ENCODE measurements at regions not wholly inside any gene's neighbourhood (a gene's known extent, or its start where the extent isn't known, plus 50 kb on each side); places are given as distances from the start of the nearest gene placed in this dataset.
A peak's percentile ranks its signal among the peaks of the same experiment; 100 is the strongest.
"Not testable (repeated sequence)": the region's sequence is repeated elsewhere in the genome, so short reads cannot be mapped to it uniquely, and the experiment has no call there.

DNA sequence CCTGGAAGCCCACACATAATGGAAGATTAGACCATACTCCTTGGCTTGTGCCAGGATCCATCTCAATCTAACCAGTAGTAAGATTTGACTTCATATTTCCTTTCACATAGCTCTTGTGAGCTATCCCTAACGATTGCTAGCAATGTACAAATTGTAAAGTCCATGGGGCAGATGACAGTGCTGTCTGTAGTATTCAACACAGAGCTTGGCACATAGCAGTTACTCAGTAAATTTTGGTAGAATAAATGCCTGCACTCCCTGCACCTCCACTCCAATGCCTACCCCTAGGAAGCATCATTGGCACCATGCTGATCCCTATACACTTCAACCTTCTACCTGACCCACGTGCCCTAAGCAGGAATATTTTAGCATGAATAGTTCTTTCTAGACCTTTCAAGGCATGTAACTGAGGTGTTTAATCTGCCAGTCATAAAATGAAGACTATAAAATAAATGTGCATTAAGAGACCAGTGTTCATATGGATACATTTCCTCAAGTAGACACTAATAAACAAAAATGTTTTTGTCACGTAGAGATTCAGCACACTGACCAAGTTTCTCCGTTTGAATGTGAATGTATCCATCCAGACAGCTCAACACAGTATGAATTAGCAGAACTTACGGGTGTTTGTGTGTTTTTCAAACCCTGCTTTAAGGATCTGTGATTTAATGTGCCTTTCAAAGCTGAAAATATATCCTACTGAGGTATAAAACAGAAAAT, 98.8 kb downstream of the BMP4 start:
- DNase-seq (ENCODE audit: low spot score), result no peak

DNA sequence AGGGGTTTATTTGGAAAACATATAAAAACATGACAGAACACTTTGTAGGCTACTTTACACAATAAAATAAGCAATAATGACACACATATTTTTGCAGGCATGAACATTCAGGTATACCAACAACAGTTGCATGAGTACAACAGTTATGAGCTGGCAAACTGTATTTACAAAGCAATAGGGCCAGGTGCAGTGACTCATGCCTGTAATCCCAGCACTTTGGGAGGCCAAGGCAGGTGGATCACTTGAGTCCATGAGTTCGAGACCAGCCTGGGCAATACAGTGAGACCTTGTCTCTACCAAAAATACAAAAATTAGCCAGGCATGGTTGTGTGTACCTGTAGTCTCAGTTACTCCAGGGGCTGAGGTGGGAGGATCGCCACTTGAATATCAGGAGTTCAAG, 101.1 kb downstream of the BMP4 start:
- DNase-seq (ENCODE audit: low spot score), result no peak

DNA sequence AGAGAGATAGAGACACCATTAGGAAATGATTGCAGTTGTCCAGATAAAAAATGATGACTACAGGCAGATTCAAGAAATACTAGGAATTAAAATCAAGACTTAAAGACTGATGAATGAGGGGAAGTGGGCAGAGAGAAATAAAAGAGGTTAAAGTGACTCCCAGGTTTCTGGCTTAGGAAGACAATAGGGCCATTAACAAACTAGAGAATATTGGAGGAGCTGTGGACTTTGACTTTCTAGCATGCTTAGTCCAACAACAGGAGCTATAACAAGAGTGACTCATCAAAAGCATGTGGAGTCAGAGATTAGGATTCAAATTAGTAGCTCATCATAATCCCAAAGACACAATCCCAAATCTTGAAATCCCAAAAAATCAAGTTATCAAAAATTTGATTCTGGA, 101.5 kb downstream of the BMP4 start:
- DNase-seq (ENCODE audit: low spot score), result no peak

DNA sequence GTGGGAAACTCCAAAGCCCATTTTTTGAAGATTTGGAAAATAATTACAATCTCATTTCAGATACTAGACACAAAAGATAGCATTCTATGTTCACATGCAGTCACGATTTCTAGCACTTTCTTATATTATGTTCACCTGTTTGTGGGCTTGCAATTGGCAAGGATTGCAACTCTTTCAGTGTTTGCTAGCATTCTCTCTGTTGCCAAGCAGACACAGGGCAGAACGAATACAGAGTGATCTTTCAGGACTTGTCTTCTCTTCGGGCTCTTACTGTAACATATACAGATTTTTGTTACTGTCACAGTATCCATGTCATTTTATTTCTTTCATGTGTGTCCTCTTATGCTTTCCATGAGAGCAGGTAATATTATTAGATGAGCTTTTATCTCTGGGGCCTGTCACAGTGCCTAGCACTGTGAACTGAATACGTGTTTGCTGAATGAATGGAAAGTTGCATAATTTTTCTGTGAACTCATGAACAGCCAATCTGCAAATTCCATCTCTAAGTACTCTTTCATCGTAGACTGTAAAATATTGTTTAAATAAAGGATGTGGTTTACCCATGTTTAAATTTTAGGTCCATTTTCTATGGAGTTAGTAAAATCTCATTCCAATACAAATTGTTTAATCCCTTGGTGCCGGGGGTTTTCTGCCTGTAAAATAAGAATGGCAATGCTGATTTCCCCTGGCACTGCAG, 105.1 kb downstream of the BMP4 start:
- DNase-seq (ENCODE audit: low spot score), result no peak

DNA sequence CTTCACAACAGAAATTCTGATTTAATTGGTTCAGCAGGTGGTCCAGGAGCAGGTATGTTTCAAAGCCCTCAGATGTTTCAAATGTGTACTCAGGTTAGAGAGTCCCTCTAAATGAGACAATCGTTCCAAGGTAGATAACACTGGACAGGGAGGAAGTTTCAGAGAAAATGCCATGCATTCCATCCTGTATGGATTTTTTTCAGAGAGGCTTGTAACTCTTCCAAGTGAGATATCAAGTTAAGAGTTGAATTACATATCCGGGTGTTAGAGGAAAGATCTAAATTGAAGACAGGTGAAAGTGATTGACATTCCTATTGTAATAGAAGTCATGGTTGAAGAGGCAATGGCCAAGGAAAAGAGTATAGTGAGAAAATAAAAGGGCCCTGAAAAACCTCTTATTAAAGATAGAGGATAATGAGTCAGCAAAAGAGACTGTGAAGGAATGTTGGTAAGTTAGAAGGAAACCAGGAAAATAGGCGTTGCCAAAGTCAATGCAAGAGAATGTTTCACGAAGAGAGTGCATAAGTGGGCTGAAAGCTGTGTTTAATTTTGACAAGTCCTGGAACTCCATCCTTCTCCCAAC, 105.8 kb downstream of the BMP4 start:
- DNase-seq (ENCODE audit: low spot score), result peak; percentile 38

DNA sequence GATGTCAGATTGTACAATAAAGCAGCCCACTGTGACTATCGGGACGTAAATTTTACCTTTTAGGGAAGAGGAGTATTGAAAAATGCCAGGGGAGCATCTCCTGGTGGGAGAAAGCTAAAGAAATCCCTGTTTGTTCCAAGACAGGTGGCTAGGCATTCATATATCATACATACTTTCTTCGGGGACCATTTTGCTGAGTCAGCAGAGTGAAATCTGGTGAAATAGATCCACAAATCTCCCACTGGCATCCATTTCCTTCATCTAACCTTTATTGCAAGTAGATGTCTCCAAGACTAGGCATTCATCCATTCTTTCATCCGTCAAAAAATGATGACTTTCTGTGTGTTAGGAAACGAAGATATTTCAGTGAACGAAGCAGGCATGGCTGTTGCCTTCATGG, 107.1 kb downstream of the BMP4 start:
- DNase-seq (ENCODE audit: low spot score), result no peak

DNA sequence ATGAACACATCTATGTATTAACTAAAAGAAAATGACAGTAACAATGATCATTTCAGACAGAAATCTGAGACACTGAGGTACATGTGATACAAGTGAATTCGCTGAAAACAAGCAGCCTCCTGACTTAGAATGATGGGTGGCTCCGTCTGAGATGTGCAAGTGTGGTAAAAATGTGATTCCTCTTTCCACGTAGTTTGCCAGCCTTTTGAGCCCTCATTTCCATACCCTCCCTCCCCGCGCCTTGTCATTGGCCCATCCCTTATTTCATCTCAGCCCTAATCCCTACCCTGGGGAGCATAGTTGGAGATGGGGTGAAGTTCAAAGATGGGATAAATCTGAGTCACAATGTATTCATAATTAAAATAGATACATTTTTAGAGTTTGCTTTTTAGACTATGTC, 107.8 kb downstream of the BMP4 start:
- DNase-seq (ENCODE audit: low spot score), result no peak

DNA sequence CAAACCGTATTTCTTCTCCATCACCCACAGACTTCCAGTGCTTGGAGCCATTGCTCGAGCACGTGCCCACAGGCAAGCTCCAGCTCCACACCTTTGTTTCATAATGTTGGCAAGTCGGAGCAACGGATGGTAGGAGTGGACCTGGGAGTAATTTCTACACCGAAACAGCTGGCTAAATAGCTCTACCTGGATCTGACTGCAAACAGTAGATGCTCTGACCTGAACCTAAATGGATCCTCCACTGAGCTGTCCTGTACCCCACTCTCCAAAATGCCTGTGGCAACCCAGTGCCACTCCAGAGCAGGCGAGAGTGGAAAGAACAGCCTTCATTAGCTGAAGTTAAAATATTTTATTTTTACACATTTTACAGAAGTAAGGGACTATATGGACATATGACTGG, 108.7 kb downstream of the BMP4 start:
- DNase-seq (ENCODE audit: low spot score), result no peak

DNA sequence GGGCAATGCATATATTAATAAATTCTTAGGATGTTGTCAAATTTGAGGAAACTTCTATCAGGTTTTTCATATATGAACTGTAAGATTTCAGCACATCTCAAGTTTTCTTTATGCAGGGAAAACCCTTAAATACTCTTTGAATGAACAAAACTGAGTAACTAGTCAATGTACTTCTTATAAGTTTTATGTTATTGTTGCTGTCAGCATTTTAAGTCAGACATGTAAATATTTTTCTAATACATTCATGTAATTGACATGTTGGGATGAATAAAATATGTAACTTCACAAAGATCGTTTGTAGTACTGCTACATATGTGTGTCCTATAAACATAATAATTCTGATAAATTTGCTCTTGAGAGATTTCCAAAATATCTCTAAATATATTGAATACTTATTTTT, 109.6 kb downstream of the BMP4 start:
- no peak for DNase-seq (ENCODE audit: low spot score)

DNA sequence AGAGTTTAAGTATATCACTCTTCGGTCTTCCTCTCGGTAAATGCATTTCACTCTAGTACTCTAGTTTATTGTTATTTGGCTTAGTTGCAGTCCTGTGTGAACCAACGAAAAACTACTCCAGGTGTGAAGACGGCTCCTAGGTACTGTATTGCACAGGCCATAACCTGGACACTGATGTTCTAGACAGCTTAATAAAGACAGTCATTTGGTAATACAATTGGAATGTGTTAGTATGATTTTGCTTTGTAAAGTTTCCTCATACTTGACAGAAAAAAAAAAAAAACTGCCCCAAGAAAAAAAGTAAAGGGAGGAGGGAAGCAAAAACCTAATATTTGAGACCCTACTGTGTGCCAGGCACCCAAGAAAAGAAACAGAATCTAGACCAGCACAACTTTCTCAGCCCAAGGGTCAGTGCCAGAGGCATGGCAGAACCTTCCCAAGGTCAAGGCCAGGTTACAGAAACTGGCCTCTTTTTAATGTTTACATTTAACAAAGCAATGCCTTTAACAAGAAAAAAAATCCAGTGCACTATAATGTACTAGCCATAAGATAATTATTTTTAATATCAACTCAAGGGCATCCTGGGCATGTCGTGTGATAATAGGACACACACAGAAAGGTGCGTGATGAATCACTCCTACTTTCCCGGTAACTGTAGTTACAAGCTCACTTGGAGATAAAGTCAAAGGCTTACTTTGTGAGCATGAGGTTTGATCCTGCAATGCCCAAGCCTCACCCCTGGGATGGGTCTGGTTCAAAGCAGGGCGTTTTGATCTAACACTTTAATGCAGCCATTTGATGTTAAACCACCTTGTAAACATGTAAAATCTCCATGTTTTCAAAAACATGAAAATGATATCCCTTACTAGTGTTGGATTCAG, 110.6 kb downstream of the BMP4 start:
- no peak for DNase-seq (ENCODE audit: low spot score)

DNA sequence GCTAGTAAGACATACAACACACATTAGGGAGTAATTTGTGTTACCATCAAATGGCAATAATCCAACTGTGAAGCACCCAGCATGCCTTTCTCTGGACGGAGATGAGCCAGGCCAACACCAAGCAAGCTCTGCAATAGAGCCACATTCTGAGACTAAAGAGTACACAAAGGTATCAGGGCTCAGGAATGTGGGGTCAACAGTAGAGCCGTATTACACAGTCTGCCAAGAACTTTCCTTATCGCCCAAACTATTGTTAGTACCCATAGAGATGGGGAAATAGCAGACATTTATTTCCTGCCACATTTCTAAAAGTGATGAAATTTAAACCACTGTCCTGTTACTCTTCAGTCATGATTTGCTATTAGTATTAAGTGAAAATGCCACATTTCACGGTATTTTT, 113.7 kb downstream of the BMP4 start:
- DNase-seq (ENCODE audit: low spot score), result no peak

DNA sequence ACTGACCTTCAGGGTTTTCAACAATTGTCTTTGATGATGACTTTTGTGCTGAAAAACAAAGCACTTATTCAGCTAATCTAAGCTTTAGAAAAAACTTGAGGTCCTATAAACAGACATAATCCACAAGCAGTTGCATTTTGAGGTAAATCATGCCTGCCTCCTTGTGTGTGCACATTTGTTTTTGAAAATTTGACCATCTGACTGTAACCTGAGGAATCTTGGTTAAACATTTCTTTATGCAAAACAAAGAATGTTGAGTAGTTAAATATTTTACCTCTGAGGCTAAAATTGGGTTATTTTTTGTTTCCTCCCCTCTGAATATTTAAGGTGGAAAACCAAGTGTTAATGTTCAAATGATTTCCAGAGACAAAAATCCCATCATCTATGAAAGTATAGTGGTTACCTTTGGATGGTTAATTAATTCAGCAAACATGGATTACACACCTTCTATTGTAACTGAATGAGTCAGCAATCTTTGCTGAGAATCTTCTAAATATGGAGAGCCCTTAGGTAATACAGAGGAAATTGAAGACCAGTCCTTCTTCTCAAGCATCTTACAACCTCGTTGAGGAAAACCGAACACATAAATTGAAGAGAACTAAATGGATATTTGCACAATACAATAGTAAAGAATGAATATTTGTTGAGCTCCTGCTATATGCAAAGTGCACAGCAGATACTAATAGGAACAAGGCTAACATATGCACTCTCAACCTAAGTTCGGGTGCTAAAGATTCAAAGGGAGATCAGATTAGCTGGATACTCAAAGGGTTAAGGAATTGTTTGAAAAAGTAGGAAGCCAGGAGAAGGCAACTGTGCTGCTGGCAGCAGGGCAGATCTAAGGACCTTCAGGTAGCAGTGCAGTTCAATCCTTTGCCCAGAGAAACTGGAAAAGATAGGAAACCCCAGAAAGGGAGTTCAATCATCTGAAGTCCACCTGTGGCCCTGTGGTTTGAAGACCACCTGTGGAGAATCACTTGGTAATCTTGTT, 115.2 kb downstream of the BMP4 start:
- DNase-seq (ENCODE audit: low spot score), result no peak

DNA sequence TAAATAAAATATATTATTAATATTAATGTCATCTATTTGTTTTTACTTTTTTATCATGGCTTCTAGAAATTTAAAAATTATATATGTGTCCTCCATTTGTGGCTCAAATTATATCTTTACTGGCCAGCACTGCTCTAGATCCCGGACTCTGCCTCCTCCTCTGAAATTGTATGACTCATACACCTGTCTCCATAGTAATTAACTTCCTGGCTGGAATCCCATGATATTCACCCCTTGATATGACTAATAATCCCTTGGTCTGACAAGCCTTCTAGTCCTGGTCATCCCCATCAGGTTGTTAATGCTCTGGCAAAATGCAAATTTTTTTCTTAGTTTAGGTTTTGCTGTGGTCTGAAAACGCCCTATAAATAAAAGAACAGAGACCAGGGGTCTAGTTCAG, 116.2 kb downstream of the BMP4 start:
- DNase-seq (ENCODE audit: low spot score), result no peak

DNA sequence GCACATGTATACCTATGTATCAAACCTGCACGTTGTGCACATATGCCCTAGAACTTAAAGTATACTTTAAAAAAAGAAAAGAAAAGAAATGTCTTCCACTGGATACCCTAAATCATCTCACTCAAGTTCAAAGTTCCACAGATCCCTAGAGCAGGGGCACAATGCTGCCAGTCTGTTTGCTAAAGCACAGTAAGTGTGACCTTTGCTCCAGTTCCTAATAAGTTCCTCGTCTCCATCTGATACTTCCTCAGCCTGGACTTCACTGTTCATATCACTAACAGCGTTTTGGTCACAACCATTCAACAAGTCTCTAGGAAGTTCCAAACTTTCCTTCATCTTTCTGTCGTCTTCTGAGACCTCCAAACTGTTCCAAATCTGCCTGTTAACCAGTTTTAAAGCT, 118.3 kb downstream of the BMP4 start:
- DNase-seq (ENCODE audit: low spot score), result no peak

DNA sequence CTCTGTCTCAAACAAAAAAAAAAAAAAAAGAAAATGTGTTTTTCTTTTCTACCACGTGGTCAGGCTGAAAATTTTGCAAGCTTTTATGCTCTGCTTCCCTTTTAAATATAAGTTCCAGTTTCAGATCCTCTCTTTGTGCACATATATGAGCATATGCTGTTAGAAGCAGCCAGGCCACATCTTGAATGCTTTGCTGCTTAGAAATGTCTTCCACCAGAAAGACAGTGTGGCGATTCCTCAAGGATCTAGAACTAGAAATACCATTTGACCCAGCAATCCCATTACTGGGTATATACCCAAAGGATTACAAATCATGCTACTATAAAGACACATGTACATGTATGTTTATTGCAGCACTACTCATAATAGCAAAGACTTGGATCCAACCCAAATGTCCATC, 119.0 kb downstream of the BMP4 start:
- DNase-seq (ENCODE audit: low spot score), result not testable (repeated sequence)

DNA sequence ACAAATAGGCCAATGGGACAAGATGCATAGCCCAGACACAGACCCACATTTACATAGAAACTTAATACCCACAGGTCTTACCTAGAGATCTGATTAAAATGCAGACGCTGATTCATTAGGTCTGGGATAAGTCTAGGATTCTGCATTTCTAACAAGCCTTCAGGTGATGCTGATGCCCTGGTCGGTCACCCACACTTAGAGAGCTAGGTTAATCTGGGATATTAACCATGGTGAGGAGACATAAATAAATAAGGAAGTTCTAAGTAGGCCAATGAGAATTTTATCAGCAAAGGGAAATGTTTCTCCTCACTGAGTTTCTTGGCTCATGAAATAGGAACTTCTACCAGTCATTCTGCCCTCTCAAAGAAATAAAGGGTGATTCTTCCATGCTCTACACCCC, 120.1 kb downstream of the BMP4 start:
- DNase-seq (ENCODE audit: low spot score), result no peak

DNA sequence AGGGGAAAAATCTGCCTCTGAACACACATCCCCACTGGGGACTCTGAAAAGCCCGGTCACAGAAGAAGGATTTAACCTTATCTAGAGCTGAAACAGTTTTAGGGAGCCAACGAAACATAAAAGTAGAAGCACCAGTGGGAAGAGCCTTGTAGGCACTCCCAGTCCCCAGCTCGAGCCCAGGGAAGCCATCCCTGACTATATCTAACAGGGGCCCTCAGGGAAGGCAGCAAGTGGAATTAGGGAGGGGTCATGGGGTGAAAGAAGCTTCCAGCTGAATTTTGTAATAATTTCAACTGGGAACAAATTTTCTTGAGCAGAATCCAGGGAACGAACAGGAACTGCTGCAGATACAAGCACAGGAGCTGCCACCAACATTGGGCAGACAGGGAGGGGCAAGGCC, 127.8 kb downstream of the BMP4 start:
- no peak for DNase-seq (ENCODE audit: low spot score)

DNA sequence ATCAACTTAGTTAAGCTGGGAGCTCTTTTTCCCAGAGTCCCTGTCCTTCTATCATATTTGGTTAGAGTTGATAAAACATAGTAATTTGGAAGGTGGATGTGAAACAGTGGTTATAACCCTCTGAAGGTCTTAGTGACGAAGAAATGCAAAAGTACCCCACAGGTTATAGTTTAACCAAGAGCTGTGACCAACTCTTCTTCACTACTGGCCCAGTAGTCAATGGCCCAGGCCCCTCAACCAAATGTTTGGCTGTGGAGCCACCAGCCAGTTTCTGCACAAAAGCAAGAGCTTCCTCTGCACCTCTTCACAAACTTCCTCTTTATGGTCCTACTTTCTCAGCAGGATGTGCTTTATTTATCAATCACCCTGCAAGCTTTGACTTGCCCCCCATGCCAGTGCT, 132.6 kb downstream of the BMP4 start:
- DNase-seq (ENCODE audit: low spot score), result no peak

DNA sequence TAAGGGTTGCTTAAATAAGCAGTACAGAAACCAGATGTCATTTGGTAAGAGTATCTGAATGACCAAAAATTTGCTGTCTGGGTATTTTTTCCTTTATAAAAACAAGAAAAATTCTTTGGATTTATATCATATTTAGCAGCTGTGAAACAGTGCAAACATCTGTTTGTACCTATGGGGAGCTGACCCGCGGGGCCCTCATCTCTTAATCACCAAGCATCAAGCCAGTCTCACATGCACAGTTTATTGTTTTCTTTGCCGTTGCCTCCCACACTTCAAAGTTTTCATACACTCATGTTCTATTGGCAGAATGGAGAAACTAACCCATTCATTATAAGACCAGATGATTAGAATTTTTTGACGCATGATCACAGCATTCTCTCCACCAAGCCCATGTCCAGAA, 142.2 kb downstream of the BMP4 start:
- no peak for DNase-seq (ENCODE audit: low spot score)

DNA sequence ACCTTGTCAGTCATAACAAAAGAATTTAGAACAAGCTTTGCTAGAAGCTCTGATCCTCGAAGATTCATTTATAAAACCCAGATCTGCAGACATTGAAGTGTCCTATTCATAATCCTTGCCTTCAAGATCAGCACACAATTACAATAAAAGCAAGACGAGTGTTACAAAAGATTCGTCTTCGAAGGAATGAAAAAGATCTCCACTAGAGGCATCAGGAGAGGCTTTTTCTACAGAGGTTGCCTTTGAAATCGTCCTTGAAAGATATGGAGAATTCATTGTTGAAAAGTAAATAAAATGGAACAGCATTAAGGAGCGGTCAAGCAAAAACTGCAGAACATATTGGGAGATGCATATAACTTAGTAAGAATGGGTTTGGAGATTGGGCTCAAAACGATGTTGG, 146.4 kb downstream of the BMP4 start:
- DNase-seq (ENCODE audit: low spot score), result no peak

DNA sequence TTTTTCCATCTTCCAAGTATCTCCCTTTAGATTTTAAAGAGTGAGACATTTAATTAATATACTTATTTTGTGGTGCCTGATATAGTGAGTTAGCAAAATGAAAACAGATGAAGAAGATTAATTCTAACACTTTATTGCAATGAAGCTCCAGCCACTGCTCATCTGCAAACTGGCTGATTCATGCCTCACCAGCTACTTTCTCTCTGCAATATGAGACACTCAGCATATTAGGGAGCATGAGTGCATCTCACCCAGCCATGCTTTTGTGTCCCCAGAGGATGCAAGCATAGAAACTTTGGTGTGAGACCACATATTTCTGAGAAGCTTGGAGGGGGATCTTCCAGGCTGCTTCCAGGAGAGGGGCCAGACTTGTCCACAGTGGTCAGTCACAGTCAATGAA, 148.6 kb downstream of the BMP4 start:
- DNase-seq (ENCODE audit: low spot score), result no peak
